ENCODE measurements at regions not wholly inside any gene's neighbourhood (a gene's known extent, or its start where the extent isn't known, plus 50 kb on each side); places are given as distances from the start of the nearest gene placed in this dataset.

- no peaks in the 10 kb centered on the region for H3K4me1 ChIP-seq (ENCODE audit: insufficient read depth, low read length)
- in situ Hi-C loops (cut with HindIII; ENCODE audit: extremely low pct_ligation_motif_present, low pct_unique_long_range_greater_than_20kb) (no loop called here), intact Hi-C loops (cut with micrococcal nuclease; ENCODE audit: unreplicated experiment) (loop anchor here (10.0 kb wide), 1 partner anchor 547 kb away; no protein-coding TSS in a partner anchor)
- POLR2A ChIA-PET = no interaction called here
- no peak for DNase-seq (ENCODE audit: low spot score)
- BruUV-seq (replicated peaks) = no TSS peak
- no peak for ATAC-seq
- H3K36me3 ChIP-seq (replicated peaks in 1 of 2; ENCODE audit: control insufficient read depth in 1 of 2, insufficient read depth in 2 of 2, low read length in 2 of 2) = no peaks in the 10 kb centered on the region
- no peaks in the 10 kb centered on the region for H3K27me3 ChIP-seq (ENCODE audit: control insufficient read depth in 1 of 2, insufficient read depth in 2 of 2, low read length in 2 of 2)
- 1% methylated on average over 3 of the region's 3 CpGs for WGBS (ENCODE audit: low lambda C conversion rate)
- H3K4me2 ChIP-seq (ENCODE audit: low read depth, low read length) = no peak overlapping the region
- H2AFZ ChIP-seq (ENCODE audit: low read length) = no peak overlapping the region
- H3K27ac ChIP-seq (ENCODE audit: extremely low read length, insufficient read depth, low read length) = no peak overlapping the region
- FAIRE-seq = no peak
- TF ChIP-seq U2AF1 (optimal IDR thresholded peaks at IDR 0.05; ENCODE audit: low read depth, low read length) = no peak
- TF ChIP-seq FOSL1 (CRISPR knock-in tag; IDR thresholded peaks at IDR 0.05; ENCODE audit: borderline replicate concordance) = no peak
- no peak for TF ChIP-seq ZBTB1 (CRISPR knock-in tag; IDR thresholded peaks at IDR 0.05; ENCODE audit: borderline replicate concordance)
- no peak for TF ChIP-seq SNAPC2 (CRISPR knock-in tag; IDR thresholded peaks at IDR 0.05)
- TF ChIP-seq, protein P1, sequence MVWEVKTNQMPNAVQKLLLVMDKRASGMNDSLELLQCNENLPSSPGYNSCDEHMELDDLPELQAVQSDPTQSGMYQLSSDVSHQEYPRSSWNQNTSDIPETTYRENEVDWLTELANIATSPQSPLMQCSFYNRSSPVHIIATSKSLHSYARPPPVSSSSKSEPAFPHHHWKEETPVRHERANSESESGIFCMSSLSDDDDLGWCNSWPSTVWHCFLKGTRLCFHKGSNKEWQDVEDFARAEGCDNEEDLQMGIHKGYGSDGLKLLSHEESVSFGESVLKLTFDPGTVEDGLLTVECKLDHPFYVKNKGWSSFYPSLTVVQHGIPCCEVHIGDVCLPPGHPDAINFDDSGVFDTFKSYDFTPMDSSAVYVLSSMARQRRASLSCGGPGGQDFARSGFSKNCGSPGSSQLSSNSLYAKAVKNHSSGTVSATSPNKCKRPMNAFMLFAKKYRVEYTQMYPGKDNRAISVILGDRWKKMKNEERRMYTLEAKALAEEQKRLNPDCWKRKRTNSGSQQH (CRISPR knock-in tag; IDR thresholded peaks at IDR 0.05; ENCODE audit: low read depth) = no peak
- no peak for TF ChIP-seq NFRKB (IDR thresholded peaks at IDR 0.05)
- no peak for TF ChIP-seq PCBP1 (IDR thresholded peaks at IDR 0.05; ENCODE audit: borderline replicate concordance, low read depth, low read length)
- TF ChIP-seq, protein P2, sequence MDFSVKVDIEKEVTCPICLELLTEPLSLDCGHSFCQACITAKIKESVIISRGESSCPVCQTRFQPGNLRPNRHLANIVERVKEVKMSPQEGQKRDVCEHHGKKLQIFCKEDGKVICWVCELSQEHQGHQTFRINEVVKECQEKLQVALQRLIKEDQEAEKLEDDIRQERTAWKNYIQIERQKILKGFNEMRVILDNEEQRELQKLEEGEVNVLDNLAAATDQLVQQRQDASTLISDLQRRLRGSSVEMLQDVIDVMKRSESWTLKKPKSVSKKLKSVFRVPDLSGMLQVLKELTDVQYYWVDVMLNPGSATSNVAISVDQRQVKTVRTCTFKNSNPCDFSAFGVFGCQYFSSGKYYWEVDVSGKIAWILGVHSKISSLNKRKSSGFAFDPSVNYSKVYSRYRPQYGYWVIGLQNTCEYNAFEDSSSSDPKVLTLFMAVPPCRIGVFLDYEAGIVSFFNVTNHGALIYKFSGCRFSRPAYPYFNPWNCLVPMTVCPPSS (IDR thresholded peaks at IDR 0.05) = no peak
- TF ChIP-seq MAFF (IDR thresholded peaks at IDR 0.05; ENCODE audit: low read depth, low read length) = no peak
- no peak for TF ChIP-seq ZFP62 (CRISPR knock-in tag; IDR thresholded peaks at IDR 0.05)
- TF ChIP-seq PHF21A (CRISPR knock-in tag; IDR thresholded peaks at IDR 0.05) = no peak
- TF ChIP-seq, protein P3, sequence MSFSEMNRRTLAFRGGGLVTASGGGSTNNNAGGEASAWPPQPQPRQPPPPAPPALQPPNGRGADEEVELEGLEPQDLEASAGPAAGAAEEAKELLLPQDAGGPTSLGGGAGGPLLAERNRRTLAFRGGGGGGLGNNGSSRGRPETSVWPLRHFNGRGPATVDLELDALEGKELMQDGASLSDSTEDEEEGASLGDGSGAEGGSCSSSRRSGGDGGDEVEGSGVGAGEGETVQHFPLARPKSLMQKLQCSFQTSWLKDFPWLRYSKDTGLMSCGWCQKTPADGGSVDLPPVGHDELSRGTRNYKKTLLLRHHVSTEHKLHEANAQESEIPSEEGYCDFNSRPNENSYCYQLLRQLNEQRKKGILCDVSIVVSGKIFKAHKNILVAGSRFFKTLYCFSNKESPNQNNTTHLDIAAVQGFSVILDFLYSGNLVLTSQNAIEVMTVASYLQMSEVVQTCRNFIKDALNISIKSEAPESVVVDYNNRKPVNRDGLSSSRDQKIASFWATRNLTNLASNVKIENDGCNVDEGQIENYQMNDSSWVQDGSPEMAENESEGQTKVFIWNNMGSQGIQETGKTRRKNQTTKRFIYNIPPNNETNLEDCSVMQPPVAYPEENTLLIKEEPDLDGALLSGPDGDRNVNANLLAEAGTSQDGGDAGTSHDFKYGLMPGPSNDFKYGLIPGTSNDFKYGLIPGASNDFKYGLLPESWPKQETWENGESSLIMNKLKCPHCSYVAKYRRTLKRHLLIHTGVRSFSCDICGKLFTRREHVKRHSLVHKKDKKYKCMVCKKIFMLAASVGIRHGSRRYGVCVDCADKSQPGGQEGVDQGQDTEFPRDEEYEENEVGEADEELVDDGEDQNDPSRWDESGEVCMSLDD (CRISPR knock-in tag; IDR thresholded peaks at IDR 0.05; ENCODE audit: borderline replicate concordance) = no peak
- no peaks in the 10 kb centered on the region for H4K20me1 ChIP-seq (ENCODE audit: insufficient read depth, low read length)
- H3K9me3 ChIP-seq (ENCODE audit: low read length) = peaks cover 30% of the 10 kb centered on the region
- no peaks in the 10 kb centered on the region for H3K79me2 ChIP-seq (ENCODE audit: insufficient read depth, low read length)
- H3K9ac ChIP-seq (ENCODE audit: insufficient read depth, low read depth, low read length) = no peak overlapping the region
- CTCF ChIA-PET (ENCODE audit: low intra/inter-chr PET ratio, low total read pairs) = no interaction called here
- no peak overlapping the region for H3K4me3 ChIP-seq (replicated peaks in 1 of 3; ENCODE audit: insufficient read depth in 1 of 3, low read depth in 2 of 3, low read length in 3 of 3)
Measured at GRCh38 chr11:37762079-37762478, 1164.0 kb upstream of the RAG2 start.

Data from HepG2 (cell line).